ENCODE measurements at regions not wholly inside any gene's neighbourhood (a gene's known extent, or its start where the extent isn't known, plus 50 kb on each side); places are given as distances from the start of the nearest gene placed in this dataset.

DNA sequence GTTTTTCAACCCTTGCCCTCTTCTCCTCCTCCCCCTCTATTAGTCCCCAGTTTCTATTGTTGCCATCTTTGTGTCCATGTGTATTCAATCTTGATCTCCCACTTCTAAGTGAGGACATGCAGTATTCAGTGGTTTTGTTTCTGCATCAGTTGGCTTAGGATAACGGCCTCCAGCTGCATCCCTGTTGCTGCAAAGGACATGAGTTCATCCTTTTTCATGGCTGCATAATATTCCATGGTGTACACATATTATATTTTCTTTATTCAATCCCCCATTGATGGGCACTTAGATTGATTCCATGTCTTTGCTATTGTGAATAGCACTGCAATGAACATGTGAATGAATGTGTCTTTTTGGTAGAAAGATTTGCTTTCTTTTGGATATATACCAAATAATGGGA lies 190.4 kb upstream of the LYZL1 start:
- TF ChIP-seq, protein P1, sequence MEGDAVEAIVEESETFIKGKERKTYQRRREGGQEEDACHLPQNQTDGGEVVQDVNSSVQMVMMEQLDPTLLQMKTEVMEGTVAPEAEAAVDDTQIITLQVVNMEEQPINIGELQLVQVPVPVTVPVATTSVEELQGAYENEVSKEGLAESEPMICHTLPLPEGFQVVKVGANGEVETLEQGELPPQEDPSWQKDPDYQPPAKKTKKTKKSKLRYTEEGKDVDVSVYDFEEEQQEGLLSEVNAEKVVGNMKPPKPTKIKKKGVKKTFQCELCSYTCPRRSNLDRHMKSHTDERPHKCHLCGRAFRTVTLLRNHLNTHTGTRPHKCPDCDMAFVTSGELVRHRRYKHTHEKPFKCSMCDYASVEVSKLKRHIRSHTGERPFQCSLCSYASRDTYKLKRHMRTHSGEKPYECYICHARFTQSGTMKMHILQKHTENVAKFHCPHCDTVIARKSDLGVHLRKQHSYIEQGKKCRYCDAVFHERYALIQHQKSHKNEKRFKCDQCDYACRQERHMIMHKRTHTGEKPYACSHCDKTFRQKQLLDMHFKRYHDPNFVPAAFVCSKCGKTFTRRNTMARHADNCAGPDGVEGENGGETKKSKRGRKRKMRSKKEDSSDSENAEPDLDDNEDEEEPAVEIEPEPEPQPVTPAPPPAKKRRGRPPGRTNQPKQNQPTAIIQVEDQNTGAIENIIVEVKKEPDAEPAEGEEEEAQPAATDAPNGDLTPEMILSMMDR (IDR thresholded peaks at IDR 0.05; ENCODE audit: insufficient read depth, low read depth, low read length), result no peak
- no peak for TF ChIP-seq EZH2 (IDR thresholded peaks at IDR 0.05; ENCODE audit: insufficient read depth, low read length)
